ENCODE measurements at regions not wholly inside any gene's neighbourhood (a gene's known extent, or its start where the extent isn't known, plus 50 kb on each side); places are given as distances from the start of the nearest gene placed in this dataset.

GRCh38 chr5:90191352-90192045, 218.1 kb downstream of the CETN3 start:
- DNase-seq (ENCODE audit: low spot score), result no peak

- no peak for DNase-seq (ENCODE audit: low spot score)
Observed at GRCh38 chr5:90185897-90186468, 223.6 kb downstream of the CETN3 start.

- DNase-seq (ENCODE audit: low spot score), result no peak
Observed at GRCh38 chr5:90184764-90185163, 224.8 kb downstream of the CETN3 start.

GRCh38 chr5:90182726-90183125, 226.8 kb downstream of the CETN3 start:
- DNase-seq (ENCODE audit: low spot score), result no peak

GRCh38 chr5:90174236-90174635, 235.3 kb downstream of the CETN3 start:
- DNase-seq (ENCODE audit: low spot score), result no peak

GRCh38 chr5:90173299-90174030, 236.1 kb downstream of the CETN3 start:
- DNase-seq (ENCODE audit: low spot score), result no peak

GRCh38 chr5:90171466-90171865, 238.1 kb downstream of the CETN3 start:
- DNase-seq (ENCODE audit: low spot score), result no peak

- no peak for DNase-seq (ENCODE audit: low spot score)
Observed at GRCh38 chr5:90170261-90170660, 239.3 kb downstream of the CETN3 start.

GRCh38 chr5:90169078-90169477, 240.5 kb downstream of the CETN3 start:
- no peak for DNase-seq (ENCODE audit: low spot score)

- no peak for DNase-seq (ENCODE audit: low spot score)
Observed at GRCh38 chr5:90168399-90168798, 241.2 kb downstream of the CETN3 start.

GRCh38 chr5:90166816-90167215, 242.7 kb downstream of the CETN3 start:
- DNase-seq (ENCODE audit: low spot score), result no peak

GRCh38 chr5:90162324-90162723, 247.2 kb downstream of the CETN3 start:
- DNase-seq (ENCODE audit: low spot score), result no peak

GRCh38 chr5:90161414-90161813, 248.1 kb downstream of the CETN3 start:
- DNase-seq (ENCODE audit: low spot score), result peak; percentile 38

GRCh38 chr5:90158131-90158530, 251.4 kb downstream of the CETN3 start:
- DNase-seq (ENCODE audit: low spot score), result no peak

- no peak for DNase-seq (ENCODE audit: low spot score)
Observed at GRCh38 chr5:90153031-90153430, 256.5 kb downstream of the CETN3 start.

- no peak for DNase-seq (ENCODE audit: low spot score)
Observed at GRCh38 chr5:90144625-90145327, 264.8 kb downstream of the CETN3 start.

- no peak for DNase-seq (ENCODE audit: low spot score)
Observed at GRCh38 chr5:90142541-90142940, 267.0 kb downstream of the CETN3 start.

GRCh38 chr5:90141984-90142383, 267.6 kb downstream of the CETN3 start:
- DNase-seq (ENCODE audit: low spot score), result no peak

- no peak for DNase-seq (ENCODE audit: low spot score)
Observed at GRCh38 chr5:90136952-90137528, 272.5 kb downstream of the CETN3 start.

GRCh38 chr5:90135779-90136378, 273.7 kb downstream of the CETN3 start:
- peak; percentile 39 for DNase-seq (ENCODE audit: low spot score)

GRCh38 chr5:90134892-90135291, 274.7 kb downstream of the CETN3 start:
- DNase-seq (ENCODE audit: low spot score), result no peak

- no peak for DNase-seq (ENCODE audit: low spot score)
Observed at GRCh38 chr5:90134381-90134780, 275.2 kb downstream of the CETN3 start.

Measured in D341Med (cell line).